ENCODE measurements at regions not wholly inside any gene's neighbourhood (a gene's known extent, or its start where the extent isn't known, plus 50 kb on each side); places are given as distances from the start of the nearest gene placed in this dataset.

- TF ChIP-seq, protein P1, sequence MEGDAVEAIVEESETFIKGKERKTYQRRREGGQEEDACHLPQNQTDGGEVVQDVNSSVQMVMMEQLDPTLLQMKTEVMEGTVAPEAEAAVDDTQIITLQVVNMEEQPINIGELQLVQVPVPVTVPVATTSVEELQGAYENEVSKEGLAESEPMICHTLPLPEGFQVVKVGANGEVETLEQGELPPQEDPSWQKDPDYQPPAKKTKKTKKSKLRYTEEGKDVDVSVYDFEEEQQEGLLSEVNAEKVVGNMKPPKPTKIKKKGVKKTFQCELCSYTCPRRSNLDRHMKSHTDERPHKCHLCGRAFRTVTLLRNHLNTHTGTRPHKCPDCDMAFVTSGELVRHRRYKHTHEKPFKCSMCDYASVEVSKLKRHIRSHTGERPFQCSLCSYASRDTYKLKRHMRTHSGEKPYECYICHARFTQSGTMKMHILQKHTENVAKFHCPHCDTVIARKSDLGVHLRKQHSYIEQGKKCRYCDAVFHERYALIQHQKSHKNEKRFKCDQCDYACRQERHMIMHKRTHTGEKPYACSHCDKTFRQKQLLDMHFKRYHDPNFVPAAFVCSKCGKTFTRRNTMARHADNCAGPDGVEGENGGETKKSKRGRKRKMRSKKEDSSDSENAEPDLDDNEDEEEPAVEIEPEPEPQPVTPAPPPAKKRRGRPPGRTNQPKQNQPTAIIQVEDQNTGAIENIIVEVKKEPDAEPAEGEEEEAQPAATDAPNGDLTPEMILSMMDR (IDR thresholded peaks at IDR 0.05) = no peak
- no peak for TF ChIP-seq POLR2A (IDR thresholded peaks at IDR 0.05)
These were observed 108.3 kb upstream of the SLC24A3 start for GRCh38 chr20:19104186-19104585.

Measured in adrenal gland (tissue), 5 donors.